Kidney capillary endothelial cell (primary cell): ENCODE measurements at regions not wholly inside any gene's neighbourhood (a gene's known extent, or its start where the extent isn't known, plus 50 kb on each side); places are given as distances from the start of the nearest gene placed in this dataset.

Experiments used
- DNase-seq: peaks from one replicate; pipeline ENCODE4 v3.0.0-alpha.2; 2018; ENCODE audit warnings: low spot score

- no peak for DNase-seq
Measured at GRCh38 chr6:41451039-41451438, 95.1 kb upstream of the FOXP4 start.

GRCh38 chr6:41451515-41452163 is 94.5 kb upstream of the FOXP4 start:
- DNase-seq: no peak

- no peak for DNase-seq
Measured at GRCh38 chr6:41452763-41453162, 93.4 kb upstream of the FOXP4 start.

GRCh38 chr6:41453244-41453643 is 92.9 kb upstream of the FOXP4 start:
- no peak for DNase-seq

- no peak for DNase-seq
Measured at GRCh38 chr6:41454189-41454789, 91.9 kb upstream of the FOXP4 start.

GRCh38 chr6:41455410-41455809 is 90.8 kb upstream of the FOXP4 start:
- DNase-seq: no peak

GRCh38 chr6:41455818-41456217 is 90.4 kb upstream of the FOXP4 start:
- DNase-seq: no peak

- no peak for DNase-seq
Measured at GRCh38 chr6:41457303-41457670, 88.9 kb upstream of the FOXP4 start.

GRCh38 chr6:41459738-41460137 is 86.4 kb upstream of the FOXP4 start:
- no peak for DNase-seq

GRCh38 chr6:41460742-41461336 is 85.3 kb upstream of the FOXP4 start:
- DNase-seq: no peak

- no peak for DNase-seq
Measured at GRCh38 chr6:41462033-41462432, 84.1 kb upstream of the FOXP4 start.

- peak; percentile 56 for DNase-seq
Measured at GRCh38 chr6:41463062-41463930, 82.9 kb upstream of the FOXP4 start.

GRCh38 chr6:41464019-41464418 is 82.2 kb upstream of the FOXP4 start:
- no peak for DNase-seq

- DNase-seq: no peak
Measured at GRCh38 chr6:41464481-41464880, 81.7 kb upstream of the FOXP4 start.

- DNase-seq: no peak
Measured at GRCh38 chr6:41466437-41466990, 79.7 kb upstream of the FOXP4 start.

GRCh38 chr6:41467061-41467460 is 79.1 kb upstream of the FOXP4 start:
- DNase-seq: no peak

GRCh38 chr6:41467627-41468404 is 78.4 kb upstream of the FOXP4 start:
- DNase-seq: no peak

- DNase-seq: no peak
Measured at GRCh38 chr6:41469156-41470028, 76.8 kb upstream of the FOXP4 start.

- DNase-seq: no peak
Measured at GRCh38 chr6:41470029-41470330, 76.2 kb upstream of the FOXP4 start.

- DNase-seq: peak; percentile 46
Measured at GRCh38 chr6:41470331-41471063, 75.7 kb upstream of the FOXP4 start.
